ENCODE measurements at regions not wholly inside any gene's neighbourhood (a gene's known extent, or its start where the extent isn't known, plus 50 kb on each side); places are given as distances from the start of the nearest gene placed in this dataset.

DNA sequence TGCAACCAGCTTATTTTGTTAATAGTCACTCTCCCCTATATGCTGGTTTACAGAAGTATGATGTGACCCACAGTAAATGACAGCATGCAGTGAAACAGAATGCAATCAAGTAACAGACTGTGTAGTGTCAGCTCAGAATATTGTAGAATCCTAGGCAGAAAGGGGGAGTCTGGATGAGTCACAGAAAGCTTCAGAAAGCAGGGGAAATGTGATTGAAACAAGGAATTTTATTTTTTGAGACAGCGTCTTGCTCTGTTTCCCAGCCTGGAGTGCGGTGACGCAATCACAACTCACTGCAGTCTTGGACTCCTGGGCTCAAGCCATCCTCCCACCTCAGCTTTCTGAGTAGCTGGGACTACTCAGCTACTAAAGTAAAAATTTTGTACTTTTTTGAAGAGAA, 188.3 kb upstream of the FOXN2 start:
- no peak overlapping the region for H3K4me3 ChIP-seq
- H3K36me3 ChIP-seq: no peaks in the 10 kb centered on the region
- no peak overlapping the region for H3K27ac ChIP-seq
- peaks cover 0 to 5% (median 0%) of the 10 kb centered on the region in 11 donors for H3K9me3 ChIP-seq
- intact Hi-C loops (cut with DNase I): no loop called here
- TF ChIP-seq, protein P1, sequence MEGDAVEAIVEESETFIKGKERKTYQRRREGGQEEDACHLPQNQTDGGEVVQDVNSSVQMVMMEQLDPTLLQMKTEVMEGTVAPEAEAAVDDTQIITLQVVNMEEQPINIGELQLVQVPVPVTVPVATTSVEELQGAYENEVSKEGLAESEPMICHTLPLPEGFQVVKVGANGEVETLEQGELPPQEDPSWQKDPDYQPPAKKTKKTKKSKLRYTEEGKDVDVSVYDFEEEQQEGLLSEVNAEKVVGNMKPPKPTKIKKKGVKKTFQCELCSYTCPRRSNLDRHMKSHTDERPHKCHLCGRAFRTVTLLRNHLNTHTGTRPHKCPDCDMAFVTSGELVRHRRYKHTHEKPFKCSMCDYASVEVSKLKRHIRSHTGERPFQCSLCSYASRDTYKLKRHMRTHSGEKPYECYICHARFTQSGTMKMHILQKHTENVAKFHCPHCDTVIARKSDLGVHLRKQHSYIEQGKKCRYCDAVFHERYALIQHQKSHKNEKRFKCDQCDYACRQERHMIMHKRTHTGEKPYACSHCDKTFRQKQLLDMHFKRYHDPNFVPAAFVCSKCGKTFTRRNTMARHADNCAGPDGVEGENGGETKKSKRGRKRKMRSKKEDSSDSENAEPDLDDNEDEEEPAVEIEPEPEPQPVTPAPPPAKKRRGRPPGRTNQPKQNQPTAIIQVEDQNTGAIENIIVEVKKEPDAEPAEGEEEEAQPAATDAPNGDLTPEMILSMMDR (IDR thresholded peaks at IDR 0.05): no peak
- WGBS, 2 donors: 56 to 83% methylated on average over 3 of the region's 3 CpGs
- no peaks in the 10 kb centered on the region for H3K27me3 ChIP-seq
- peaks cover 0 to 11% (median 0%) of the 10 kb centered on the region in 9 donors for H3K4me1 ChIP-seq
- ATAC-seq: peak in 2 of 8 donors; percentile 24 to 62
- DNase-seq: no peak

DNA sequence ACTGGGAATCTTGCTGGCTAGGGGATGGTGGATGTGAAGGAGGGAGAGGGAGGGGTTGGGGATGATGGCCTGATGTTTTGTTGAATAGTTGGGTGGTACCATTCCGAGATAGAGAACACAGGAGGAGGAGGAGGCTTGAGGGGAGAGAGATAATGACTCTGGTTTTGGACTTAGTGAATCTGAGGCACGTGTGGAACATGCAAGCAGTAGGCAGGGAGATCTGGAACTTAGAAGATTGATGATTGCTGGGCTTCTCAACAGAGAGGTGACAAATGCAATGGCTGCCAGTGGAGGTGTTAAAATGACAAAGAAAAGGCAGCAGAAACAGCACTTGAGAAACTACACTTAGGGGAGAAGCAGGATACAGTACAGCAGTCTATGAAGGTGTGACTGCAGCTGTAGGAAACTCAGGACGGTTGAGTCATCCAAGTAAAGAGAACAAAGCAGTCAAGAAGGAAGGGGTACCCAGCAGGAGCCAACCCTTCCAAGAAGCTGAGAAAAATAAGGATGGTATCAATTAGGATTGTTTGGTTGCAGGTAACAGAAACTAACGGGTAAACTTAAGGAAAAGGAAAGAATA, 186.8 kb upstream of the FOXN2 start:
- H3K9me3 ChIP-seq: peaks cover 0 to 5% (median 0%) of the 10 kb centered on the region in 11 donors
- 48 to 61% methylated on average over 4 of the region's 4 CpGs for WGBS, 2 donors
- no peak for ATAC-seq

GRCh38 chr2:48129293-48129950, 185.1 kb upstream of the FOXN2 start:
- intact Hi-C loops (cut with DNase I): no loop called here
- H3K27ac ChIP-seq: no peak overlapping the region
- H3K4me3 ChIP-seq: no peak overlapping the region
- H3K4me1 ChIP-seq: peaks cover 0 to 15% (median 0%) of the 10 kb centered on the region in 9 donors
- H3K9me3 ChIP-seq: peaks cover 0 to 5% (median 0%) of the 10 kb centered on the region in 11 donors
- no peaks in the 10 kb centered on the region for H3K36me3 ChIP-seq
- WGBS, 2 donors: 77 to 92% methylated on average over 1 of the region's 1 CpG
- DNase-seq (no peak), ATAC-seq (no peak)
- no peaks in the 10 kb centered on the region for H3K27me3 ChIP-seq
- TF ChIP-seq, protein P1 (IDR thresholded peaks at IDR 0.05): no peak

More for the DNA sequence above, 186.8 kb upstream of the FOXN2 start:
- peaks cover 0 to 15% (median 0%) of the 10 kb centered on the region in 9 donors for H3K4me1 ChIP-seq
- H3K36me3 ChIP-seq: no peaks in the 10 kb centered on the region
- intact Hi-C loops (cut with DNase I): no loop called here
- H3K27me3 ChIP-seq: no peaks in the 10 kb centered on the region
- DNase-seq: no peak
- H3K27ac ChIP-seq: no peak overlapping the region
- H3K4me3 ChIP-seq: no peak overlapping the region
- TF ChIP-seq, protein P1 (IDR thresholded peaks at IDR 0.05): no peak

DNA sequence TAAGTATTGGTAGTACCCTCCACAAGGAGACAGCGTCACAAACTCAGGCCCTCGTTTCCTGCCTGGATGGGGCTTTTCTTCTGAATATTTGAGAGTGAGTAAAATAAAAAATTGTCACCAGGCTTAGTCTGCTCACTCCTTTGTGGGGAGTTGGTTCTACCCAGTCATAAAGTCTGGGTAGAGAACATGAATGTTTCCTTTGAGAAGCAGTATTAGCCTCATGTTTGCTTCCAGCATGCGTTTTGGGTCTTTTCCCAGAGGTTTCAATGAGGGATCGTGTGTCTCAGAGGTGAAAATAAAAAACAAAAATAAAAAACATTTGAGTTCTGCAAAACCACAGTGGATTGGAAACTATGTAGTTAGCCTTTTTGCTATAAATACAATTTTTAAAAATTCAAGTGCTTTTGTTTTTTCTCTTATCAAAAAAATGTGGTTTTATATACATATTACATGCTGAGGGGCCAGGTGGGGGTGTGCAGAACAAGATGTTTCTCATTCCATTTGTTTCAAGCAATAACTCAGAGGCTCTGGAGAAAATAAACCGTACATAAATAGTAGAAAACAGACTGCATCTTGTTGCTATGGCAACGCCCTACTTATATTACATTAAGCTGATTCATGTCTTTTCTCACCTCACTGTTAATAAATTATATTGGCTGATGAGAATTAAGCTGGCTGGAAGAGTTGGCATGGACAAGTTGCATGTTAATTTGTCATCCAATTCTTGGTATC, 182.8 kb upstream of the FOXN2 start:
- intact Hi-C loops (cut with DNase I): no loop called here
- ATAC-seq: no peak
- H3K4me1 ChIP-seq: peaks cover 0 to 6% (median 0%) of the 10 kb centered on the region in 9 donors
- H3K27ac ChIP-seq: no peak overlapping the region
- TF ChIP-seq, protein P1 (IDR thresholded peaks at IDR 0.05): no peak
- no peaks in the 10 kb centered on the region for H3K36me3 ChIP-seq
- 64 to 72% methylated on average over 6 of the region's 6 CpGs for WGBS, 2 donors
- no peak overlapping the region for H3K4me3 ChIP-seq
- peaks cover 0 to 5% (median 0%) of the 10 kb centered on the region in 11 donors for H3K9me3 ChIP-seq
- DNase-seq: no peak
- no peaks in the 10 kb centered on the region for H3K27me3 ChIP-seq

Data from heart right ventricle (tissue), 16 donors.